Kidney capillary endothelial cell (primary cell): ENCODE measurements at regions not wholly inside any gene's neighbourhood (a gene's known extent, or its start where the extent isn't known, plus 50 kb on each side); places are given as distances from the start of the nearest gene placed in this dataset.
A peak's percentile ranks its signal among the peaks of the same experiment; 100 is the strongest.

ENCODE experiments used
- DNase-seq: peaks from one replicate; pipeline ENCODE4 v3.0.0-alpha.2; 2018; ENCODE audit warnings: low spot score

DNA sequence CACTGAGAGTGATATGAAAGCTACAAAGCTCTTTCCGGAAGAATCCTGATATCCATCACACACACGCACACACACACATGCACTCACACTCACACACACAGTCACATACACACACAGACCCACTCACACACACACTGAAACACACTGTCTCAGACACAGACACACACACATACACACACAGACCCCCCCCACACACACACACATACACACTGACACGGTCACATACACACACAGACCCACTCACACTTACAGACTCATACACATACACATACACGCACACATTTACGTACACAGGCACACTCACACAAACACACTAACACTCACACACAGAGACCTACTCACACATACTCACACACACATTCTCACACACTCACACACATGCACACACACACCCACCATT, 58.6 kb downstream of the LIG4 start:
- no peak for DNase-seq

DNA sequence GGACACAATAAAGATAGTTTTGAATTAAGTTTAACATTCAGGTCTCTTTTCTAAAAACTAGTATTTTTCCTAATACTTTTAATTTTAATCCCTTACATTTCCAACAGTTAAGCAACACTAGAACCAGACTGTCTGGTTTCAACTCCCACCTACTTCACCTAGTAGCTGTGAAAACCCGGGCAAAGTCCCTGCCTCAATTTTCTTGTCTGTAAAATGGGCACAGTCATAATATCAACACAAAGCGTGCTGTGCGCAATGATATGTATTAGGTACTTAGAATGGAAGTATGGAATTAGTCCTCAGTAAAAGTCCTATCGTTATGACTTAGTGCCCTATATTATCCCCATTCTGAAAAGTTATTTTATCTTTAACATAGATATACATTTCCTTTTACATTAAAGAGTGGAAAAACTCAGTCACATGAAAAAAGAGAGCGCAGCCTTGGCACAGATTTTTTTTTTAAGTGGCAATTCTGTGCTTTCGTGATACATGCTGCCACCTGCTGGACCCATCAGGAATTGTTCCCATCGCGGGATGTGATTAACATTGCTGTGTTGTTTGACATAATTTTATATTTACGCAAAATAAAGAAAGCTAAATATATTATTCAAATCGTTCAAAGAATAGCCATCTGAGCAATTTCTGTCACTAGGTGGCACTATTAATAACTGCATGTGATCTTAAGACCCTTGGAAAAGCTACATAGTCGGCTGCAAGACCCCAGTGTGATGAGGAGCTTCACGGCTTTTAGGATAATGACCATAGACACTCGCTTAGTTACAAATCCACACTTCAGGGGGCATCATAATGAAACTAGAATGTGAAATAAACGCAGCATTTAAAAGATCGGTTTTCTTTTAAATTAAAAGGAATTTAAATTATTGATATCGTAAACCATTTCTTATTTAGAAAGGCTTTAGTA, 59.9 kb downstream of the LIG4 start:
- DNase-seq = peak; percentile 47

DNA sequence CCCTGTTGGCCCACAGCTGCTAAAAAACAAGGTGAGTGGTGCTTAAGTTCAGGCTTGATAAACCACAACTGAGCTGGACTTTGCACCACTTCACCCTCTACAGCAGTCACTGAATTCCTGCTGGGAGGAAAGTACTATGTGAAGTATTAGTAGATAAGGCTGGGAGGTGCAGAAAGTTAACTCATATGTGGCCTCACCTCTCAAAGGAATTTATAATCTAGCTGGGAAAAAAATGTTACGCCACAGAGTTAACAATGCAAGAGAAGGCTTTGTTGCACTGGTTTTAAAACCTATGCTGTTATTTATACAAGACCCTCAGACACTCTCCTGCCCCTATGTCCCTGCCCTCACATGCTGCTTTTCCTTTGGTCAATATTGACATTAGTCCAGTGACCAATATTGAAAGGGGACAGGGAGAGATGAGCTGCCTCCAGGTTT, 60.9 kb downstream of the LIG4 start:
- DNase-seq = no peak

DNA sequence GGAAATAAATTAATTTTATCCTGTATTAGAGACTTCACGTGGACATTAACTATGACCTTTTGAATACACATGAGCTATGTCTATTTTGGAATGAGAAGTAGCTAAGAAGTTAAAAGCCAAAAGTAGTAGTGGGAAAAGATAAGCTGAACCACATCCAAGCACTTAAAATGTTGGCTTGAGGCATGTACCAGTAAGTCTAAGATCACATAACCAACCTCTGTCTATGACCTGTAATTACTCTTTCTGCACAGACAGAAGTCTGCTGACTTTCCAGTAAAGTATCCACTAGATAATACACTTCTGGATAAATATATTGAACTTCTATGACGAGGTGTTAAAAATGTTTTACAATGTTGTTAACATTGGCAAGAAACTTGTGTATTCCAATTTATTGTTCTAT, 68.7 kb downstream of the LIG4 start:
- no peak for DNase-seq

DNA sequence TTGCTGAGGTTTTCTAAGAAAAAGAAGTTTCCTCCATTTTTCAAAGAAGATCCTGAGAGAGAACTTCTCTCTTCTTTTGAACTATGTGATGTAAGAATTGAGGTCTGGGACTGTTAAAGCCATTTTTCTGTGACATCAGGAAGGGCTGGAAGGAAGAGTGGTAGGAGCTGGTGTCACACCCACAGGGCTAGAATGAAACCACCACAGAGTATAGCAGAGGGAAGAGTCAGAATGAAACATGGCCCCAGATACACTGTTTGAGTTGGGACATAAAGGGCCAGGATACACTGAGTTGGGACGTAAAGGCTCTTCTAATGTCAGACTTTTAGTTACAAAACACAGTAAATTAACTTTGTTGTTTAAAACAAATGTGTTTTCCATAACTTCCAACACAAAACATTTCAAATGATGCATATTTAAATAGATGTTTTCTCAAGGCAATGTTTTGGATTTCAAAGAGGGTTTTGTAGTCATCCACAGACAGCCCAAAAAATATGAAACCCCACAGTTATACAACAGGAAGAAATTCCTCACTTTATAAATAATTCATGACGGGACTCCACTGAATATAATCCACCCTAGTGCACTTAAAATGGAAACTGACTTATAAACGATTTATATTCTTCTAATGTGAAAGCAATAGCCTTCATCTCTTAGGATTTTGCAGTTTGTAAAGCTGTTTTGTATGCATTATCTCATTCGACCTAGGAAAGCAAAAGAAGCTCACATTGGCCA, 72.5 kb downstream of the LIG4 start:
- DNase-seq = no peak

GRCh38 chr13:108137176-108137575, 78.2 kb downstream of the LIG4 start:
- DNase-seq = no peak

GRCh38 chr13:108127406-108127805, 87.9 kb downstream of the LIG4 start:
- no peak for DNase-seq

GRCh38 chr13:108126056-108126455, 89.3 kb downstream of the LIG4 start:
- no peak for DNase-seq

- no peak for DNase-seq
Measured at GRCh38 chr13:108121406-108121805, 93.9 kb downstream of the LIG4 start.

GRCh38 chr13:108120856-108121255, 94.5 kb downstream of the LIG4 start:
- no peak for DNase-seq

DNA sequence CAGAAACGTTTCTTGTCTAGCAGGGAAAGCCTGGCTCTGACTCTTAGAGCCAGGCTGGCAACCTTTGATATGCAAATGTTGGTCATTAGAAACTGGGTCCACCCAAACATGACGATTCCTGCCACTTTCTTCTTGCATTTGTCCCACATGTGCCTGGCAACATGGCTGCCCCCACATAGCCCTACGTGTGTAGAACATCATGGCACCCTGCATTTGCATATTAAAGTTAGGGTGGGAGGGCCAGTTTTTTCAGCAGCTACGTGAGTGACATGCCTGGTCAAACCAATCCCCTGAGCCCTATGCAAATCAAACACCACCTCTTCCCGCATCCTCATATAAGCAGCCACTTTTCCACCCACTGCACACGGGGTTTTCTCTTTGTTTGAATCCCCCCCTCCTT, 95.0 kb downstream of the LIG4 start:
- no peak for DNase-seq

- DNase-seq = no peak
Measured at GRCh38 chr13:108115738-108116137, 99.6 kb downstream of the LIG4 start.

GRCh38 chr13:108113407-108113806, 101.9 kb downstream of the LIG4 start:
- no peak for DNase-seq

GRCh38 chr13:108104736-108105135, 110.6 kb downstream of the LIG4 start:
- no peak for DNase-seq

- DNase-seq = no peak
Measured at GRCh38 chr13:108102771-108103170, 112.6 kb downstream of the LIG4 start.

DNA sequence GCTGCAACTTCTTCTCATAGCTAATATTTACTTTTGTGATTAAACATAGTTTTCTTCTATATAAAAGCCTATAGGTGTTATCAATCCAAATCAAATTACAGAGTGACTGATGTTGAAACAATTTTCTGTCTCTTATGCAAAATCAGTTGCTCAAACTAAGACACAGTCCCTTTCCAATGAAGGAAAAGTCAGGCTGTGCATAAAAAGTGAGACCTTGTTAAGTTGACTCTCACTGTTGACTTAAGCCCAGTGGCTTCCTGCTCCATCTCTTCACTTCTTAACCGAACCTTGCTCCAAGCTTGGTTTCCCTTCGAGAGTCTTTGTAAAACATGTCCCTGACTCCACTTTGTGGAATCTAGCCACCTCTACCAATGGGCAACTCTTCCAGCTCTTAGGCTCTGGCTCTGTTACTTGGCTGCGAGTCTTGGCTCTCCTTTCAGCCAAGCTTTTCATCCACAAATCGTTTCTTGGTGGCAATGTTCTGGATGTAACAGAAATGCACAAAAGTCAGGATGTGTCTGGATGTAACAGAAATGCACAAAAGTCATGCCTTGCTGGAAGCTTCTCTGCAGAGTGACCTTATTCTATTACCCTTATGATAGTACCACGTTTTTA, 118.9 kb downstream of the LIG4 start:
- DNase-seq = no peak

DNA sequence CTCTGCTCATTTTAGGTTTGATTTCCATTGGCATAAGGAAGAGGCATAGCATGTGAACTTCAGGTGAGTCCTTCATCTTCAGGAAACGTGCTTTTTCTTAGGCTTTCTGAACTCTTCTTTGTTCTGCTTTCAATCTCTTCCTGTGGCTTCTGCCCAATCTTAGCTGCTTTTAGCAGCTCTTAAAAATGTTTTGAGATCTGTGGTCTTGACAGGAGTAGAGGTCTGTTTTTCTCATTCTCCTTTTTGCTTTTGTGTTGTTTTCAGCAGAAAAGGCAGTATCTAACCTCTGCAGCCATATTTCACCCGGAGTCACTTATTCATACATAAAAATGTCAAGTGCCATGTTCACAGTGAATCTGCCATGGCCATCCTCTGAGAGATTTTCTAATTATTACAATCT, 120.3 kb downstream of the LIG4 start:
- no peak for DNase-seq

GRCh38 chr13:108093616-108094015, 121.7 kb downstream of the LIG4 start:
- DNase-seq = no peak

- DNase-seq = no peak
Measured at GRCh38 chr13:108087810-108088209, 127.5 kb downstream of the LIG4 start.

DNA sequence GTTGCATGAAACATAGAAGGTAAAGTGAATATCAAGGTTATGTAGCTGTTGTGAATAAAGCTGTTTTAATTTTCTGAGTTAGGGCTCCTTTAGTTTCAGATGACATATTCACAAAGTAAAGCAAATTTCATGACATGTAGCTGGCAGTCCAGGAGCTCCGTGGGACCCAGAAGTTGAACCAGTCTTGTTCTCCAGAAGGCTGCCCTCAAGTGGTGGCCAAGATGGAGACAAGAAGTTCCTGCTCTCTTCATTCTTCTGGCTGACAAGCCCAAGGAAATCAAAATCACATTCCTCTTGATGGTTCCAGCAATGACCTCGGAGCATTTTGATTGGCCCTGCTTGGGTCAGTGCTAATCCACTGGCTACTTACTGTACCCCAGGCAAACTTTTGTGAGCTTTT, 128.7 kb downstream of the LIG4 start:
- DNase-seq = no peak

- no peak for DNase-seq
Measured at GRCh38 chr13:108084840-108085239, 130.5 kb downstream of the LIG4 start.

- DNase-seq = peak; percentile 1
Measured at GRCh38 chr13:108083056-108083455, 132.3 kb downstream of the LIG4 start.

GRCh38 chr13:108082481-108082880, 132.9 kb downstream of the LIG4 start:
- DNase-seq = no peak
